Endothelial cell of umbilical vein (primary cell): ENCODE measurements at regions not wholly inside any gene's neighbourhood (a gene's known extent, or its start where the extent isn't known, plus 50 kb on each side); places are given as distances from the start of the nearest gene placed in this dataset.

Source experiments
- BruUV-seq: library from RNA; stranded (reverse); fragments of 400-500 nt; replicated peaks from 2 replicates; lab custom pipeline; 2021; lab: Mats Ljungman, UMichigan
- CTCF ChIA-PET: fragments of 300-600, 350-600 bp; sonication (Branson Sonifier 250); formaldehyde crosslinking; loops from one replicate; lab custom pipeline; 2021; ENCODE audit warnings: antibody characterized with exemption, inconsistent platforms; lab: Charles Lee
- POLR2A ChIA-PET: fragments of 300-600, 350-600 bp; sonication (Branson Sonifier 250); formaldehyde crosslinking; loops from one replicate; lab custom pipeline; 2021; ENCODE audit warnings: antibody characterized with exemption, inconsistent platforms; lab: Charles Lee
- DNase-seq: peaks from one replicate; pipeline ENCODE4 v3.0.0-alpha.2; 2011; ENCODE audit warnings: low read depth, low spot score
- FAIRE-seq: peaks from 2 replicates; lab custom pipeline; 2011; peaks lifted over from hg19 to GRCh38; lab: Jason Lieb, UNC
- H2AFZ ChIP-seq: 2 replicates; pipeline ENCODE4 v1.6.0; 2012; ENCODE audit warnings: low read depth, low read length, control low read depth, inconsistent platforms
- H3K27ac ChIP-seq: 2 replicates; pipeline ENCODE4 v1.5.1; 2011; ENCODE audit warnings: low read depth, mild to moderate bottlenecking, control low read depth, low read length, moderate library complexity; ENCODE audit not compliant: insufficient read depth
- H3K27me3 ChIP-seq, 2 experiments: 2 replicates each; pipeline versions ENCODE4 v1.6.0 to v1.6.1; 2011; ENCODE audit warnings: low read length in 2 of 2, mixed read lengths in 1 of 2; ENCODE audit not compliant: control insufficient read depth in 2 of 2, insufficient read depth in 2 of 2
- H3K36me3 ChIP-seq, 2 experiments: 2 replicates in 1 of 2; 3 replicates in 1 of 2; pipeline ENCODE4 v1.5.1; 2011; ENCODE audit warnings: low read length in 2 of 2, mild to moderate bottlenecking in 1 of 2, moderate library complexity in 1 of 2; ENCODE audit not compliant: control insufficient read depth in 2 of 2, insufficient read depth in 2 of 2; ENCODE audit errors: extremely low read depth in 1 of 2
- H3K4me1 ChIP-seq: 3 replicates; pipeline ENCODE4 v1.5.1; 2011; ENCODE audit warnings: mild to moderate bottlenecking, low read length; ENCODE audit not compliant: control insufficient read depth, insufficient read depth; ENCODE audit errors: extremely low read depth
- H3K4me2 ChIP-seq: 2 replicates; pipeline ENCODE4 v1.6.1; 2011; ENCODE audit warnings: low read length, control low read depth, mixed read lengths; ENCODE audit not compliant: insufficient read depth
- H3K4me3 ChIP-seq, 3 experiments: fragments of 200-600 bp in 1 of 3; sonication (generic), shearing (Covaris generic) in 1 of 3; replicated peaks in 1 of 3; 2 replicates each; pipeline ENCODE4 v1.5.1; 2011 to 2016; ENCODE audit warnings: control low read depth in 3 of 3, low read length in 3 of 3, mild to moderate bottlenecking in 2 of 3, inconsistent platforms in 1 of 3, low read depth in 1 of 3, moderate library complexity in 1 of 3; ENCODE audit not compliant: insufficient read depth in 1 of 3
- H3K79me2 ChIP-seq: 2 replicates; pipeline ENCODE4 v1.6.0; 2012; ENCODE audit warnings: low read length, inconsistent platforms; ENCODE audit not compliant: control insufficient read depth, insufficient read depth
- H3K9ac ChIP-seq: replicated peaks from 2 replicates; pipeline ENCODE3; 2011; ENCODE audit warnings: low read length, control low read depth; ENCODE audit not compliant: insufficient read depth; ENCODE audit errors: extremely low read depth
- H3K9me1 ChIP-seq: replicated peaks from 3 replicates; pipeline ENCODE4 v1.6.0; 2011; ENCODE audit warnings: mild to moderate bottlenecking, low read length; ENCODE audit not compliant: control insufficient read depth, insufficient read depth; ENCODE audit errors: extremely low read depth
- H3K9me3 ChIP-seq: replicated peaks from 2 replicates; pipeline ENCODE4 v1.5.1; 2012; ENCODE audit warnings: low read length, inconsistent platforms; ENCODE audit not compliant: control insufficient read depth, insufficient read depth
- H4K20me1 ChIP-seq: replicated peaks from 2 replicates; pipeline ENCODE3; 2011; ENCODE audit warnings: mild to moderate bottlenecking, low read length; ENCODE audit not compliant: control insufficient read depth, insufficient read depth; ENCODE audit errors: extremely low read depth
- EZH2 ChIP-seq: IDR thresholded peaks from 2 replicates; pipeline ENCODE4 v1.6.1; 2012; ENCODE audit warnings: borderline replicate concordance, low read depth, mild to moderate bottlenecking, moderate library complexity, low read length, inconsistent platforms; ENCODE audit not compliant: severe bottlenecking
- FOS ChIP-seq: IDR thresholded peaks from 2 replicates; pipeline ENCODE4 v1.6.1; 2011; ENCODE audit warnings: mild to moderate bottlenecking, low read length, moderate library complexity, borderline replicate concordance; ENCODE audit not compliant: insufficient read depth
- GATA2 ChIP-seq: IDR thresholded peaks from 2 replicates; pipeline ENCODE4 v1.7.0; 2011; ENCODE audit warnings: low read depth, mild to moderate bottlenecking, moderate library complexity, mixed read lengths, low read length; ENCODE audit not compliant: insufficient read length, insufficient read depth
- JUN ChIP-seq: IDR thresholded peaks from 2 replicates; pipeline ENCODE4 v1.6.1; 2011; ENCODE audit warnings: borderline replicate concordance, low read depth; ENCODE audit not compliant: insufficient read length, insufficient read depth
- MYC ChIP-seq: IDR thresholded peaks from one replicate; pipeline ENCODE4 v1.6.1; 2011; ENCODE audit warnings: mild to moderate bottlenecking, low read depth, low read length
- POLR2A ChIP-seq: IDR thresholded peaks from 2 replicates; pipeline ENCODE4 v1.6.1; 2012; ENCODE audit warnings: low read depth, mild to moderate bottlenecking, control low read depth, low read length
- POLR2AphosphoS5 ChIP-seq: IDR thresholded peaks from 2 replicates; pipeline ENCODE4 v1.6.1; 2012; ENCODE audit warnings: low read depth, mild to moderate bottlenecking, control low read depth, low read length, moderate library complexity; ENCODE audit not compliant: insufficient read depth
- dilution Hi-C: fragments of 300-500 bp; cut with MboI; formaldehyde crosslinking; loops from one replicate; pipeline ENCODE4 v1.15.0; 2019; ENCODE audit warnings: low sequenced_read_pairs; ENCODE audit not compliant: extremely low pct_ligation_motif_present
- intact Hi-C: fragments of 100-400 bp; cut with micrococcal nuclease; formaldehyde crosslinking; loops from one replicate; pipeline ENCODE4 v1.10.0; 2022
- TF ChIP-seq, protein P1 (sequence below), 2 donors: IDR thresholded peaks; 1 replicate in 1 of 2; 2 replicates in 1 of 2; pipeline ENCODE4 v1.5.1; 2011; ENCODE audit warnings: low read length in 2 of 2, mild to moderate bottlenecking in 2 of 2, moderate library complexity in 2 of 2, control low read depth in 1 of 2, inconsistent platforms in 1 of 2, low read depth in 1 of 2; ENCODE audit not compliant: insufficient read depth in 1 of 2; ENCODE audit errors: extremely low read depth in 1 of 2
- TF ChIP-seq, protein P2 (sequence below): IDR thresholded peaks from 2 replicates; pipeline ENCODE4 v1.6.1; 2011; ENCODE audit not compliant: insufficient read depth, insufficient read length

DNA sequence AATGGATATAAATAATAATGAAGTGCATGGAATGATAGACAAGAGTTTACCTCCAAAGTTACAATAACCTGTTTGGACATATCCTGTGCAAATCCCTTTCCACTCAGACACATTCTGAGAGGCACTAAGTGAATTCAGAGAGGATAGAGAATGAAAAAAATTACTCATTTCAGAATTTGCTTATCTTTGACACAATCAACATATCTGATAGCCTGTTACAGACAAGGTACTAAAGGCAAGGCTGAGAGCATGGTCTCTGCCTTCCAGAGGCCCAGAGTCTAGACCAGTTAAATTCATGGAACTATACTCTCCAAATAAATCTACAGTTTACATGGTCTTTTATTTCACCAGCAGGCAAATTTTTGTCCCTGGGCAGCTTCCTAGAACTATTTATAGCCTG, 371.8 kb upstream of the PTGER4 start:
- Histone ChIP-seq H3K9me1 (no peaks in the 10 kb centered on the region), H4K20me1 (no peaks in the 10 kb centered on the region), H3K27me3 (no peaks in the 10 kb centered on the region), H3K9me3 (no peaks in the 10 kb centered on the region), H3K79me2 (no peaks in the 10 kb centered on the region), H3K4me1 (no peaks in the 10 kb centered on the region), H3K4me2 (no peak overlapping the region), H3K36me3 (no peaks in the 10 kb centered on the region), H2AFZ (no peak overlapping the region), H3K4me3 (no peak overlapping the region), H3K27ac (no peak overlapping the region), H3K9ac (no peak overlapping the region)
- DNase-seq (no peak), FAIRE-seq (no peak)
- dilution Hi-C loops (no loop called here), intact Hi-C loops (no loop called here)
- BruUV-seq = no TSS peak
- TF ChIP-seq, protein P1, sequence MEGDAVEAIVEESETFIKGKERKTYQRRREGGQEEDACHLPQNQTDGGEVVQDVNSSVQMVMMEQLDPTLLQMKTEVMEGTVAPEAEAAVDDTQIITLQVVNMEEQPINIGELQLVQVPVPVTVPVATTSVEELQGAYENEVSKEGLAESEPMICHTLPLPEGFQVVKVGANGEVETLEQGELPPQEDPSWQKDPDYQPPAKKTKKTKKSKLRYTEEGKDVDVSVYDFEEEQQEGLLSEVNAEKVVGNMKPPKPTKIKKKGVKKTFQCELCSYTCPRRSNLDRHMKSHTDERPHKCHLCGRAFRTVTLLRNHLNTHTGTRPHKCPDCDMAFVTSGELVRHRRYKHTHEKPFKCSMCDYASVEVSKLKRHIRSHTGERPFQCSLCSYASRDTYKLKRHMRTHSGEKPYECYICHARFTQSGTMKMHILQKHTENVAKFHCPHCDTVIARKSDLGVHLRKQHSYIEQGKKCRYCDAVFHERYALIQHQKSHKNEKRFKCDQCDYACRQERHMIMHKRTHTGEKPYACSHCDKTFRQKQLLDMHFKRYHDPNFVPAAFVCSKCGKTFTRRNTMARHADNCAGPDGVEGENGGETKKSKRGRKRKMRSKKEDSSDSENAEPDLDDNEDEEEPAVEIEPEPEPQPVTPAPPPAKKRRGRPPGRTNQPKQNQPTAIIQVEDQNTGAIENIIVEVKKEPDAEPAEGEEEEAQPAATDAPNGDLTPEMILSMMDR (IDR thresholded peaks at IDR 0.05; ENCODE audit: extremely low read depth in 1 of 2, insufficient read depth in 1 of 2, low read depth in 1 of 2, low read length in 2 of 2) = no peak
- TF ChIP-seq, protein P2, sequence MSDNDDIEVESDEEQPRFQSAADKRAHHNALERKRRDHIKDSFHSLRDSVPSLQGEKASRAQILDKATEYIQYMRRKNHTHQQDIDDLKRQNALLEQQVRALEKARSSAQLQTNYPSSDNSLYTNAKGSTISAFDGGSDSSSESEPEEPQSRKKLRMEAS = no peak
- no peak for TF ChIP-seq GATA2
- no peak for TF ChIP-seq EZH2
- no peak for TF ChIP-seq JUN
- no peak for TF ChIP-seq POLR2AphosphoS5
- TF ChIP-seq MYC = no peak
- no peak for TF ChIP-seq FOS
- no peak for TF ChIP-seq POLR2A
- CTCF ChIA-PET = no interaction called here
- POLR2A ChIA-PET = no interaction called here
